PC-3 (cell line): ENCODE measurements at regions not wholly inside any gene's neighbourhood (a gene's known extent, or its start where the extent isn't known, plus 50 kb on each side); places are given as distances from the start of the nearest gene placed in this dataset.

Experiments used
- EZH2 ChIP-seq: fragments of 300-600 bp; sonication (generic); IDR thresholded peaks from one replicate; pipeline ENCODE4 v1.6.1; 2017; ENCODE audit warnings: antibody characterized with exemption, mild to moderate bottlenecking, low read length; ENCODE audit not compliant: unreplicated experiment
- TF ChIP-seq, protein P1 (sequence below): fragments of 300-600 bp; sonication (generic); conservative IDR thresholded peaks from 2 replicates; pipeline ENCODE4 v1.5.1; 2017; ENCODE audit warnings: antibody characterized with exemption, low read depth, mild to moderate bottlenecking, low read length

- TF ChIP-seq EZH2 = no peak
- TF ChIP-seq, protein P1, sequence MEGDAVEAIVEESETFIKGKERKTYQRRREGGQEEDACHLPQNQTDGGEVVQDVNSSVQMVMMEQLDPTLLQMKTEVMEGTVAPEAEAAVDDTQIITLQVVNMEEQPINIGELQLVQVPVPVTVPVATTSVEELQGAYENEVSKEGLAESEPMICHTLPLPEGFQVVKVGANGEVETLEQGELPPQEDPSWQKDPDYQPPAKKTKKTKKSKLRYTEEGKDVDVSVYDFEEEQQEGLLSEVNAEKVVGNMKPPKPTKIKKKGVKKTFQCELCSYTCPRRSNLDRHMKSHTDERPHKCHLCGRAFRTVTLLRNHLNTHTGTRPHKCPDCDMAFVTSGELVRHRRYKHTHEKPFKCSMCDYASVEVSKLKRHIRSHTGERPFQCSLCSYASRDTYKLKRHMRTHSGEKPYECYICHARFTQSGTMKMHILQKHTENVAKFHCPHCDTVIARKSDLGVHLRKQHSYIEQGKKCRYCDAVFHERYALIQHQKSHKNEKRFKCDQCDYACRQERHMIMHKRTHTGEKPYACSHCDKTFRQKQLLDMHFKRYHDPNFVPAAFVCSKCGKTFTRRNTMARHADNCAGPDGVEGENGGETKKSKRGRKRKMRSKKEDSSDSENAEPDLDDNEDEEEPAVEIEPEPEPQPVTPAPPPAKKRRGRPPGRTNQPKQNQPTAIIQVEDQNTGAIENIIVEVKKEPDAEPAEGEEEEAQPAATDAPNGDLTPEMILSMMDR = no peak
Measured at GRCh38 chr7:36040679-36041078, 112.4 kb upstream of the EEPD1 start.
